MM.1S (cell line): ENCODE measurements at regions not wholly inside any gene's neighbourhood (a gene's known extent, or its start where the extent isn't known, plus 50 kb on each side); places are given as distances from the start of the nearest gene placed in this dataset.

ENCODE experiments used
- EZH2phosphoT487 ChIP-seq: fragments of 300-600 bp; sonication (generic); IDR thresholded peaks from 2 replicates; pipeline ENCODE4 v1.6.1; 2018; ENCODE audit warnings: antibody characterized with exemption, low read length
- TF ChIP-seq, protein P1 (sequence below): fragments of 300-600 bp; sonication (generic); IDR thresholded peaks from 2 replicates; pipeline ENCODE4 v1.5.1; 2016; ENCODE audit warnings: antibody characterized with exemption, low read length, mixed read lengths

DNA sequence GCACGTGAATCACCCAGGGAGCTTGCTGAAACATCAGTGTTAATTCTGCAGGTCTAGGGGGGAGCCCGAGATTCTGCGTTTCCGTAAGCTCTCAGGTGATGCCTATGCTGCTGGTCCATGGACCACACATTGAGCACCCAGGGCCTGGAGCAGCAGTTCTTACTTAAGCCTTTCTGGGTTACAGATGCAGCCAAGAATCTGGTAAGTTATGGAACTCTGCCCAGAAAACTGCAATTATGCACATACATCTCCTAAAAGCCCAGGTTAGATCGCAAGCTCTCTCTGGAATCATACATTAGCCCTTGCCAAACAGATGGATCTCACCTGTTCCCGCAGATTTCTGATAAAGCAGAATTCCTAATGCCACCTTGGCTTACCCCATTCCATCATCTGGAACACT, 265.9 kb upstream of the SALL1 start:
- TF ChIP-seq, protein P1, sequence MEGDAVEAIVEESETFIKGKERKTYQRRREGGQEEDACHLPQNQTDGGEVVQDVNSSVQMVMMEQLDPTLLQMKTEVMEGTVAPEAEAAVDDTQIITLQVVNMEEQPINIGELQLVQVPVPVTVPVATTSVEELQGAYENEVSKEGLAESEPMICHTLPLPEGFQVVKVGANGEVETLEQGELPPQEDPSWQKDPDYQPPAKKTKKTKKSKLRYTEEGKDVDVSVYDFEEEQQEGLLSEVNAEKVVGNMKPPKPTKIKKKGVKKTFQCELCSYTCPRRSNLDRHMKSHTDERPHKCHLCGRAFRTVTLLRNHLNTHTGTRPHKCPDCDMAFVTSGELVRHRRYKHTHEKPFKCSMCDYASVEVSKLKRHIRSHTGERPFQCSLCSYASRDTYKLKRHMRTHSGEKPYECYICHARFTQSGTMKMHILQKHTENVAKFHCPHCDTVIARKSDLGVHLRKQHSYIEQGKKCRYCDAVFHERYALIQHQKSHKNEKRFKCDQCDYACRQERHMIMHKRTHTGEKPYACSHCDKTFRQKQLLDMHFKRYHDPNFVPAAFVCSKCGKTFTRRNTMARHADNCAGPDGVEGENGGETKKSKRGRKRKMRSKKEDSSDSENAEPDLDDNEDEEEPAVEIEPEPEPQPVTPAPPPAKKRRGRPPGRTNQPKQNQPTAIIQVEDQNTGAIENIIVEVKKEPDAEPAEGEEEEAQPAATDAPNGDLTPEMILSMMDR: no peak
- no peak for TF ChIP-seq EZH2phosphoT487
